OCI-LY7 (cell line): ENCODE measurements at regions not wholly inside any gene's neighbourhood (a gene's known extent, or its start where the extent isn't known, plus 50 kb on each side); places are given as distances from the start of the nearest gene placed in this dataset.

Experiments
- BruUV-seq: library from RNA; stranded (reverse); fragments of 400-500 nt; replicated peaks from 2 replicates; lab custom pipeline; 2021; lab: Mats Ljungman, UMichigan
- CTCF ChIA-PET: fragments of 300-600 bp; sonication (Branson Sonifier 250); formaldehyde crosslinking; loops from one replicate; lab custom pipeline; 2022; ENCODE audit warnings: antibody characterized with exemption; ENCODE audit not compliant: unreplicated experiment; lab: Charles Lee
- POLR2A ChIA-PET: fragments of 300-600 bp; sonication (Branson Sonifier 250); formaldehyde crosslinking; loops from one replicate; lab custom pipeline; 2022; ENCODE audit warnings: antibody characterized with exemption; lab: Charles Lee
- DNase-seq: peaks from one replicate; pipeline ENCODE4 v3.0.0-alpha.2; 2015; ENCODE audit warnings: low spot score
- H2AFZ ChIP-seq: fragments of 200-600 bp; sonication (generic), shearing (Covaris generic); 2 replicates; pipeline ENCODE4 v1.6.1; 2014; ENCODE audit warnings: mild to moderate bottlenecking, antibody characterized with exemption, low read length, moderate library complexity
- H3K27ac ChIP-seq: fragments of 200-600 bp; sonication (generic); 2 replicates; pipeline ENCODE4 v1.5.1; 2014; ENCODE audit warnings: mixed run types, low read depth, mild to moderate bottlenecking, moderate library complexity, low read length, inconsistent platforms; ENCODE audit not compliant: poor library complexity, severe bottlenecking
- H3K36me3 ChIP-seq: fragments of 200-600 bp; sonication (generic); 2 replicates; pipeline ENCODE4 v1.6.1; 2014; ENCODE audit warnings: mild to moderate bottlenecking, antibody characterized with exemption, low read length, moderate library complexity, mixed read lengths; ENCODE audit not compliant: insufficient read depth
- H3K4me1 ChIP-seq: fragments of 200-600 bp; sonication (generic); 2 replicates; pipeline ENCODE4 v1.5.1; 2014; ENCODE audit warnings: mild to moderate bottlenecking, low read length; ENCODE audit not compliant: insufficient read depth, poor library complexity, severe bottlenecking
- H3K4me2 ChIP-seq: fragments of 200-600 bp; sonication (generic); 2 replicates; pipeline ENCODE4 v1.6.1; 2014; ENCODE audit warnings: mild to moderate bottlenecking, low read length
- H3K4me3 ChIP-seq: fragments of 200-600 bp; sonication (generic); 2 replicates; pipeline ENCODE4 v1.5.1; 2014; ENCODE audit warnings: mild to moderate bottlenecking, low read depth, low read length; ENCODE audit not compliant: poor library complexity, severe bottlenecking
- H3K79me2 ChIP-seq: fragments of 200-600 bp; sonication (generic); 2 replicates; pipeline ENCODE4 v1.6.1; 2016; ENCODE audit warnings: low read depth, mild to moderate bottlenecking, low read length, moderate library complexity, mixed read lengths; ENCODE audit not compliant: insufficient read depth
- H3K9me2 ChIP-seq: fragments of 200-600 bp; sonication (generic); 2 replicates; pipeline ENCODE4 v1.6.1; 2016; ENCODE audit warnings: mild to moderate bottlenecking, low read length, mixed read lengths; ENCODE audit not compliant: insufficient read depth
- H3K9me3 ChIP-seq: fragments of 200-600 bp; sonication (generic); 2 replicates; pipeline ENCODE4 v1.6.1; 2014; ENCODE audit warnings: mild to moderate bottlenecking, mixed run types, low read length, mixed read lengths
- H4K20me1 ChIP-seq: fragments of 200-600 bp; sonication (generic); 2 replicates; pipeline ENCODE4 v1.6.1; 2014; ENCODE audit warnings: mild to moderate bottlenecking, antibody characterized with exemption, low read length, moderate library complexity, mixed read lengths; ENCODE audit not compliant: insufficient read depth
- EZH2phosphoT487 ChIP-seq: fragments of 200-600 bp; sonication (generic); IDR thresholded peaks from 2 replicates; pipeline ENCODE4 v1.6.1; 2018; ENCODE audit warnings: low read depth, borderline replicate concordance, mild to moderate bottlenecking, mixed run types, antibody characterized with exemption, low read length, moderate library complexity, mixed read lengths
- intact Hi-C: fragments of 100-400 bp; cut with micrococcal nuclease; formaldehyde crosslinking; loops from one replicate; pipeline ENCODE4 v1.10.0; 2022; ENCODE audit not compliant: unreplicated experiment
- TF ChIP-seq, protein P1 (sequence below): fragments of 200-600 bp; sonication (generic); conservative IDR thresholded peaks from 2 replicates; pipeline ENCODE4 v1.5.1; 2014; ENCODE audit warnings: mild to moderate bottlenecking, antibody characterized with exemption, low read length, moderate library complexity, mixed read lengths

DNA sequence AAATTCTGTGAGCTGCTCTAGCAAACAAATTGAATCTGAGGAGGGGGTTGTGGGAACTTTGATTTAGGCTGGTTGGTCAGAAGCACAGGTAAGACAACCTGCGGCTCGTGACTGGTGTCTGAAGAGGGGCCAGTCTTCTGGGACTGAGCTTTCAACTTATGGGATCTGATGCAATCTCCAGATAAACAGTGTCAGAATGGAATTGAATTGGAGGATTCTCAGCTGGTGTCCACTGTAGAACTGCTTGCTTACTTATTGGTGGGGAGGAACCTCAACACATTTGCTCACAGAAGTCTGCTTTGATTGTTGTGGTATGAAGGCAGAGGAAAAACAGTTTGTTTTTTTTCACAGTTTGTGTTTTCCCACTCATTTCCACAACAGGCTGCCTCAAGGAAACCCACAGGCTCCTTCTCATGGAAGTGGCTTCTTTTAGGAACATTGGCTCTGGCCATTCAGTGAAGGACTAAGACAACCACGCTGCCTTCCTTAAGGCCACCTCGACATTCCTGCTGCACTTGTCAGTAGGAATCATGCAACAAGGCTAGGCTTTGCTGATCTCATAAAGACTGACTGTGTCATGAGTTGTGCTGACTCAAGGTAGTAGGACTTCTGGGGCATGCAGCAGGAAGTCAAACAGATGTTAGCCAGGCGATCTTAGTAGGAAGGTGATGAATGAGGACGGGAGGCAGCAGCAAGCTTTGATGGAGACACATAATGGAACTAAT lies 104.7 kb downstream of the TSN start:
- Histone ChIP-seq H3K27ac (no peak overlapping the region), H4K20me1 (no peaks in the 10 kb centered on the region), H3K4me2 (no peak overlapping the region), H3K79me2 (no peaks in the 10 kb centered on the region), H2AFZ (no peak overlapping the region), H3K9me3 (no peaks in the 10 kb centered on the region), H3K36me3 (no peaks in the 10 kb centered on the region), H3K4me1 (no peaks in the 10 kb centered on the region), H3K9me2 (no peaks in the 10 kb centered on the region), H3K4me3 (no peak overlapping the region)
- no peak for DNase-seq
- intact Hi-C loops = no loop called here
- CTCF ChIA-PET = no interaction called here
- BruUV-seq = no TSS peak
- TF ChIP-seq, protein P1, sequence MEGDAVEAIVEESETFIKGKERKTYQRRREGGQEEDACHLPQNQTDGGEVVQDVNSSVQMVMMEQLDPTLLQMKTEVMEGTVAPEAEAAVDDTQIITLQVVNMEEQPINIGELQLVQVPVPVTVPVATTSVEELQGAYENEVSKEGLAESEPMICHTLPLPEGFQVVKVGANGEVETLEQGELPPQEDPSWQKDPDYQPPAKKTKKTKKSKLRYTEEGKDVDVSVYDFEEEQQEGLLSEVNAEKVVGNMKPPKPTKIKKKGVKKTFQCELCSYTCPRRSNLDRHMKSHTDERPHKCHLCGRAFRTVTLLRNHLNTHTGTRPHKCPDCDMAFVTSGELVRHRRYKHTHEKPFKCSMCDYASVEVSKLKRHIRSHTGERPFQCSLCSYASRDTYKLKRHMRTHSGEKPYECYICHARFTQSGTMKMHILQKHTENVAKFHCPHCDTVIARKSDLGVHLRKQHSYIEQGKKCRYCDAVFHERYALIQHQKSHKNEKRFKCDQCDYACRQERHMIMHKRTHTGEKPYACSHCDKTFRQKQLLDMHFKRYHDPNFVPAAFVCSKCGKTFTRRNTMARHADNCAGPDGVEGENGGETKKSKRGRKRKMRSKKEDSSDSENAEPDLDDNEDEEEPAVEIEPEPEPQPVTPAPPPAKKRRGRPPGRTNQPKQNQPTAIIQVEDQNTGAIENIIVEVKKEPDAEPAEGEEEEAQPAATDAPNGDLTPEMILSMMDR = no peak
- no peak for TF ChIP-seq EZH2phosphoT487
- POLR2A ChIA-PET = no interaction called here

- H3K9me3 ChIP-seq = no peaks in the 10 kb centered on the region
- TF ChIP-seq, protein P1 = no peak
- TF ChIP-seq EZH2phosphoT487 = no peak
- H3K4me2 ChIP-seq = no peak overlapping the region
- H2AFZ ChIP-seq = no peak overlapping the region
- intact Hi-C loops = no loop called here
- DNase-seq = no peak
- BruUV-seq = no TSS peak
- ChIA-PET CTCF (no interaction called here), POLR2A (no interaction called here)
- H3K36me3 ChIP-seq = no peaks in the 10 kb centered on the region
- H3K9me2 ChIP-seq = no peaks in the 10 kb centered on the region
- H3K79me2 ChIP-seq = no peaks in the 10 kb centered on the region
- H4K20me1 ChIP-seq = no peaks in the 10 kb centered on the region
- no peak overlapping the region for H3K27ac ChIP-seq
- no peak overlapping the region for H3K4me3 ChIP-seq
- no peaks in the 10 kb centered on the region for H3K4me1 ChIP-seq
These were observed 105.3 kb downstream of the TSN start for GRCh38 chr2:121860758-121861227.

DNA sequence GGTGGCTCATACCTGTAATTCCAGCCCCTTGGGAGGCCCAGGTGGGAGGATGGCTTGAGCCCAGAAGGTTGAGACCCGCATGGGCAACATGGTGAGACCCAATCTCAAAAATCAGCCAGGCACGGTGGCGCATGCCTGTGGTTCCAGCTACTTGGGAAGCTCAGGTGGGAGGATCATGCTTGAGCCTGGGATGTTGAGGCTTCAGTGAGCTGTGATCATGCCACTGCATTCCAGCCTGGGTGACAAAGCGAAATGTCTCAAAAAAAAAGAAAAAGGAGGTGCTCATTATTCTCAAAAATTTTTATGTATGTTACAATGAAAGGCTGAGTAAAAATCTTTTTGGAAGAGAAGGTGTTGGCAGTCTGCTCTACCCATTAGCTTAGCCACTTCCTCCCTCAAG lies 106.8 kb downstream of the TSN start:
- Histone ChIP-seq H3K79me2 (no peaks in the 10 kb centered on the region), H3K9me3 (no peaks in the 10 kb centered on the region), H3K4me3 (no peak overlapping the region), H4K20me1 (no peaks in the 10 kb centered on the region), H3K4me1 (no peaks in the 10 kb centered on the region), H3K27ac (no peak overlapping the region), H3K4me2 (no peak overlapping the region), H3K9me2 (no peaks in the 10 kb centered on the region), H2AFZ (no peak overlapping the region), H3K36me3 (no peaks in the 10 kb centered on the region)
- POLR2A ChIA-PET = no interaction called here
- no peak for TF ChIP-seq EZH2phosphoT487
- TF ChIP-seq, protein P1 = no peak
- intact Hi-C loops = no loop called here
- BruUV-seq = no TSS peak
- DNase-seq = no peak
- CTCF ChIA-PET = no interaction called here
